Right lobe of liver (tissue), 6 donors: ENCODE measurements at regions not wholly inside any gene's neighbourhood (a gene's known extent, or its start where the extent isn't known, plus 50 kb on each side); places are given as distances from the start of the nearest gene placed in this dataset.

ENCODE experiments used
- ATAC-seq, 4 donors: fragments of 200-7000 bp; cut with Tn5 transposase; one replicate each; pipeline ENCODE4 v1.9.1; 2020; ENCODE audit warnings: mild to moderate bottlenecking in 4 of 4, moderate library complexity in 4 of 4
- DNase-seq, 3 donors: peaks; one replicate each; pipeline ENCODE4 v3.0.0-alpha.2; 2020
- H3K27ac ChIP-seq, 3 donors: fragments of 200-600 bp; one replicate each; pipeline ENCODE4 v1.8.0; 2022
- H3K27me3 ChIP-seq, 2 donors: fragments of 200-600 bp; one replicate each; pipeline ENCODE4 v1.8.0; 2022
- H3K36me3 ChIP-seq, 4 donors: fragments of 200-600 bp; sonication (generic) in 1 of 4; one replicate each; pipeline versions ENCODE4 v1.5.1 to v1.8.0; 2017 to 2022; ENCODE audit warnings: control low read depth in 1 of 4
- H3K4me1 ChIP-seq, 4 donors: fragments of 200-600 bp; sonication (generic) in 1 of 4; one replicate each; pipeline versions ENCODE4 v1.5.1 to v1.8.0; 2017 to 2022; ENCODE audit warnings: control low read depth in 1 of 4
- H3K4me3 ChIP-seq, 3 donors: fragments of 200-600 bp; one replicate each; pipeline ENCODE4 v1.8.0; 2022
- H3K9me3 ChIP-seq, 4 donors: fragments of 200-600 bp; sonication (generic) in 1 of 4; one replicate each; pipeline versions ENCODE4 v1.5.1 to v1.8.0; 2017 to 2022; ENCODE audit warnings: control low read depth in 1 of 4
- CTCF ChIP-seq, 4 donors: fragments of 200-600 bp in 3 of 4; fragments of 450-650 bp in 1 of 4; IDR thresholded peaks; one replicate each; pipeline versions ENCODE4 v1.5.1 to v1.8.0; 2016 to 2022; ENCODE audit warnings: antibody characterized with exemption in 4 of 4, mild to moderate bottlenecking in 2 of 4
- POLR2A ChIP-seq: fragments of 450-650 bp; IDR thresholded peaks from one replicate; pipeline ENCODE4 v1.6.1; 2017; ENCODE audit warnings: antibody characterized with exemption, mild to moderate bottlenecking
- WGBS: methylation state at CpG from one replicate; pipeline ENCODE4 v1.1.6; 2018; ENCODE audit warnings: low coverage, low lambda C conversion rate; ENCODE audit not compliant: insufficient coverage; ENCODE audit errors: missing lambda C conversion rate; 5-methylcytosine and 5-hydroxymethylcytosine counted together
- intact Hi-C, 2 donors: fragments of 100-400 bp; cut with DNase I; formaldehyde crosslinking; loops; one replicate each; pipeline versions ENCODE4 v1.11.2 to v1.14.1; 2022
- microRNA-seq, 2 donors: library from miRNA; unstranded; fragments of <30 nt; microRNA quantifications; one replicate each; pipeline ENCODE4, GENCODE V29; 2019 to 2020
- small RNA-seq, 2 experiments: library from RNA; depleted of rRNA; stranded (forward); fragments of <200 nt; gene quantifications; one replicate each; pipeline ENCODE3, GENCODE V24; 2016
- donor health status: DM: no; HTN: yes; CAD: no.
- donor health status: DM: no; HTN: no; CAD: no.
- donor health status: DM: no; HTN: no; CAD: no.
- donor health status: DM: no; HTN: yes; CAD: no.
- donor health status: DM: no; HTN: yes; CAD: no.

GRCh38 chrX:140949233-140949632 lies 53.2 kb upstream of the SPANXB1 start:
- 44% methylated on average over 5 of the region's 5 CpGs for WGBS
- intact Hi-C loops, result no loop called here
- ATAC-seq, result no peak

More at GRCh38 chrX:140949233-140949632, 53.2 kb upstream of the SPANXB1 start:
- TF ChIP-seq POLR2A (no peak), CTCF (IDR thresholded peaks at IDR 0.05) (no peak)
- DNase-seq, result no peak
- no peak overlapping the region for H3K27ac ChIP-seq
- H3K4me3 ChIP-seq, result no peak overlapping the region
- no peaks in the 10 kb centered on the region for H3K36me3 ChIP-seq
- H3K4me1 ChIP-seq, result peaks cover 0 to 10% (median 0%) of the 10 kb centered on the region in 4 donors
- no peaks in the 10 kb centered on the region for H3K9me3 ChIP-seq
- H3K27me3 ChIP-seq, result no peaks in the 10 kb centered on the region

Small RNA genes lying in the stretch of these regions (microRNA-seq; reads per million reads assigned to microRNA genes)
- gene MIR320D2, result 0 to 2.0 reads per million in 2 donors

Small RNA genes lying in the stretch of these regions (small RNA-seq; reads per million reads assigned to genes)
- 0 to 0.13 reads per million in 2 experiments for gene MIR320D2
